ENCODE measurements at regions not wholly inside any gene's neighbourhood (a gene's known extent, or its start where the extent isn't known, plus 50 kb on each side); places are given as distances from the start of the nearest gene placed in this dataset.

GRCh38 chr17:79169861-79170260 lies 95.2 kb downstream of the ENGASE start:
- no peak for DNase-seq
- Mint-ChIP-seq H3K4me1 (ENCODE audit: low read depth) (no peaks in the 10 kb centered on the region), H3K36me3 (ENCODE audit: low read depth) (no peaks in the 10 kb centered on the region), H3K27me3 (no peaks in the 10 kb centered on the region), H3K27ac (no peak overlapping the region), H3K9me3 (no peaks in the 10 kb centered on the region), H3K4me3 (no peak overlapping the region)
- ATAC-seq: no peak
- TF ChIP-seq, protein P1, sequence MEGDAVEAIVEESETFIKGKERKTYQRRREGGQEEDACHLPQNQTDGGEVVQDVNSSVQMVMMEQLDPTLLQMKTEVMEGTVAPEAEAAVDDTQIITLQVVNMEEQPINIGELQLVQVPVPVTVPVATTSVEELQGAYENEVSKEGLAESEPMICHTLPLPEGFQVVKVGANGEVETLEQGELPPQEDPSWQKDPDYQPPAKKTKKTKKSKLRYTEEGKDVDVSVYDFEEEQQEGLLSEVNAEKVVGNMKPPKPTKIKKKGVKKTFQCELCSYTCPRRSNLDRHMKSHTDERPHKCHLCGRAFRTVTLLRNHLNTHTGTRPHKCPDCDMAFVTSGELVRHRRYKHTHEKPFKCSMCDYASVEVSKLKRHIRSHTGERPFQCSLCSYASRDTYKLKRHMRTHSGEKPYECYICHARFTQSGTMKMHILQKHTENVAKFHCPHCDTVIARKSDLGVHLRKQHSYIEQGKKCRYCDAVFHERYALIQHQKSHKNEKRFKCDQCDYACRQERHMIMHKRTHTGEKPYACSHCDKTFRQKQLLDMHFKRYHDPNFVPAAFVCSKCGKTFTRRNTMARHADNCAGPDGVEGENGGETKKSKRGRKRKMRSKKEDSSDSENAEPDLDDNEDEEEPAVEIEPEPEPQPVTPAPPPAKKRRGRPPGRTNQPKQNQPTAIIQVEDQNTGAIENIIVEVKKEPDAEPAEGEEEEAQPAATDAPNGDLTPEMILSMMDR (IDR thresholded peaks at IDR 0.05): no peak
- POLR2A ChIA-PET: no interaction called here
- CTCF ChIA-PET: no interaction called here
- intact Hi-C loops (cut with micrococcal nuclease): no loop called here

DNA sequence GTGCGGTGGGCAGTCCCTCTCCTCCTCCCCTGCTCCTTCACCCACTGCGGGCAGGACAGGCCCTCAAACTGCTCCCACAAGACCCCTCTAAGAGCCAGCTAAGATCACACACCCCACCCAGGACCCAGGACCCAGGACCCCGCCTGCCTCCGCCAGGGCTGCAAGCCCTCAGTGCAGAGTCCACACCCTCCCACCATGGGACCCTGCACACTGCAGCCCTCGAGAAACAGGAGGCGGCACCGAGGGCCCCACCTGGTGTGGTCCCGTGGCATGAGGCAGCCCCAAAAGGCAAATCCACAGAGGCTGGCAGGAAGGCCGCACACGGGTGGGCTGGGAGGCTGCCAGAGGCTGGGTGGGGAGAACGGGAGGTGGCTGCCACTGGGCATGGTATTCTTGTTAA lies 94.7 kb downstream of the ENGASE start:
- intact Hi-C loops (cut with micrococcal nuclease): no loop called here
- Mint-ChIP-seq H3K4me3 (no peak overlapping the region), H3K36me3 (ENCODE audit: low read depth) (no peaks in the 10 kb centered on the region), H3K9me3 (no peaks in the 10 kb centered on the region), H3K27me3 (no peaks in the 10 kb centered on the region), H3K27ac (no peak overlapping the region), H3K4me1 (ENCODE audit: low read depth) (no peaks in the 10 kb centered on the region)
- ChIA-PET POLR2A (no interaction called here), CTCF (no interaction called here)
- TF ChIP-seq, protein P1 (IDR thresholded peaks at IDR 0.05): no peak
- DNase-seq (no peak), ATAC-seq (no peak)

GRCh38 chr17:79168486-79169055 lies 93.9 kb downstream of the ENGASE start:
- Mint-ChIP-seq H3K27me3 (no peaks in the 10 kb centered on the region), H3K36me3 (ENCODE audit: low read depth) (no peaks in the 10 kb centered on the region), H3K4me1 (ENCODE audit: low read depth) (no peaks in the 10 kb centered on the region), H3K27ac (no peak overlapping the region), H3K9me3 (no peaks in the 10 kb centered on the region), H3K4me3 (no peak overlapping the region)
- intact Hi-C loops (cut with micrococcal nuclease): no loop called here
- ATAC-seq: no peak
- DNase-seq: no peak
- ChIA-PET CTCF (no interaction called here), POLR2A (no interaction called here)
- TF ChIP-seq, protein P1 (IDR thresholded peaks at IDR 0.05): no peak

GRCh38 chr17:79167486-79167885 lies 92.9 kb downstream of the ENGASE start:
- no peaks in the 10 kb centered on the region for H3K9me3 Mint-ChIP-seq
- intact Hi-C loops (cut with micrococcal nuclease): no loop called here
- no peak overlapping the region for H3K27ac Mint-ChIP-seq
- H3K4me1 Mint-ChIP-seq (ENCODE audit: low read depth): no peaks in the 10 kb centered on the region
- TF ChIP-seq, protein P1 (IDR thresholded peaks at IDR 0.05): no peak
- no peak for DNase-seq
- no peaks in the 10 kb centered on the region for H3K36me3 Mint-ChIP-seq (ENCODE audit: low read depth)
- POLR2A ChIA-PET: no interaction called here
- ATAC-seq: no peak
- CTCF ChIA-PET: no interaction called here
- no peaks in the 10 kb centered on the region for H3K27me3 Mint-ChIP-seq
- no peak overlapping the region for H3K4me3 Mint-ChIP-seq

GRCh38 chr17:79165756-79166473 lies 91.3 kb downstream of the ENGASE start:
- no peak overlapping the region for H3K27ac Mint-ChIP-seq
- no peak for ATAC-seq
- H3K27me3 Mint-ChIP-seq: no peaks in the 10 kb centered on the region
- intact Hi-C loops (cut with micrococcal nuclease): no loop called here
- H3K4me3 Mint-ChIP-seq: no peak overlapping the region
- ChIA-PET POLR2A (no interaction called here), CTCF (interaction anchor here (0.9 kb wide), 1 partner anchor 226 kb away, joined by 3 read pairs; no protein-coding TSS in a partner anchor)
- TF ChIP-seq, protein P1 (IDR thresholded peaks at IDR 0.05): no peak
- DNase-seq: no peak
- peaks cover 8% of the 10 kb centered on the region for H3K4me1 Mint-ChIP-seq (ENCODE audit: low read depth)
- H3K36me3 Mint-ChIP-seq (ENCODE audit: low read depth): no peaks in the 10 kb centered on the region
- H3K9me3 Mint-ChIP-seq: no peaks in the 10 kb centered on the region
